GM12878 (cell line): ENCODE measurements at regions not wholly inside any gene's neighbourhood (a gene's known extent, or its start where the extent isn't known, plus 50 kb on each side); places are given as distances from the start of the nearest gene placed in this dataset.

Source experiments
- ATAC-seq: fragments of 200-7000 bp; cut with Tn5 transposase; 3 replicates; pipeline ENCODE4 v1.9.1; 2020; ENCODE audit warnings: mild to moderate bottlenecking, moderate library complexity
- BruUV-seq: library from RNA; stranded (reverse); fragments of 400-500 nt; replicated peaks from 2 replicates; lab custom pipeline; 2021; lab: Mats Ljungman, UMichigan
- CTCF ChIA-PET: fragments of 300-600 bp; sonication (Branson Sonifier 250); formaldehyde crosslinking; extraction: SDS; loops from one replicate; lab custom pipeline; 2021; ENCODE audit warnings: inconsistent platforms; lab: Yijun Ruan, JAX
- POLR2A ChIA-PET: fragments of 350-600 bp; formaldehyde crosslinking; extraction: SDS; loops from one replicate; lab custom pipeline; 2021; ENCODE audit warnings: inconsistent platforms; lab: Charles Lee
- RAD21 ChIA-PET: fragments of 300-600 bp; sonication (Branson Sonifier 250); formaldehyde crosslinking; loops from one replicate; lab custom pipeline; 2023; ENCODE audit warnings: antibody characterized with exemption; ENCODE audit not compliant: unreplicated experiment; lab: Charles Lee
- SMC1A ChIA-PET: fragments of 300-600 bp; sonication (Branson Sonifier 250); formaldehyde crosslinking; loops from one replicate; lab custom pipeline; 2023; ENCODE audit not compliant: unreplicated experiment, uncharacterized antibody; lab: Charles Lee
- DNase-seq: peaks from one replicate; pipeline ENCODE4 v3.0.0-alpha.2; 2011; ENCODE audit warnings: low read depth, low spot score
- FAIRE-seq: peaks from 3 replicates; lab custom pipeline; 2011; peaks lifted over from hg19 to GRCh38; lab: Jason Lieb, UNC
- H2AFZ ChIP-seq: 2 replicates; pipeline ENCODE4 v1.6.0; 2011; ENCODE audit warnings: low read depth, low read length, control low read depth; ENCODE audit not compliant: control insufficient read depth
- H3K27ac ChIP-seq: 2 replicates; pipeline ENCODE4 v1.5.1; 2011; ENCODE audit warnings: control low read depth; ENCODE audit not compliant: control insufficient read depth, insufficient read depth
- H3K27me3 ChIP-seq, 2 experiments: replicated peaks in 1 of 2; 2 replicates each; pipeline versions ENCODE4 v1.6.0 to v1.6.1; 2011; ENCODE audit warnings: low read length in 1 of 2; ENCODE audit not compliant: control insufficient read depth in 2 of 2, insufficient read depth in 2 of 2
- H3K36me3 ChIP-seq, 2 experiments: 2 replicates each; pipeline ENCODE4 v1.5.1; 2011; ENCODE audit warnings: low read length in 1 of 2; ENCODE audit not compliant: control insufficient read depth in 2 of 2, insufficient read depth in 2 of 2
- H3K4me1 ChIP-seq: 2 replicates; pipeline ENCODE4 v1.6.1; 2011; ENCODE audit warnings: mild to moderate bottlenecking, low read length, moderate library complexity, mixed read lengths; ENCODE audit not compliant: control insufficient read depth, insufficient read depth
- H3K4me2 ChIP-seq: 2 replicates; pipeline ENCODE4 v1.6.0; 2011; ENCODE audit warnings: control low read depth; ENCODE audit not compliant: control insufficient read depth, insufficient read depth
- H3K4me3 ChIP-seq: fragments of 200-600 bp; sonication (generic); 2 replicates; pipeline ENCODE4 v1.5.1; 2016
- H3K79me2 ChIP-seq: 2 replicates; pipeline ENCODE4 v1.6.0; 2011; ENCODE audit warnings: low read length; ENCODE audit not compliant: control insufficient read depth, insufficient read depth
- H3K9ac ChIP-seq: 2 replicates; pipeline ENCODE4 v1.8.0; 2011; ENCODE audit warnings: low read length, control low read depth, mixed read lengths; ENCODE audit not compliant: control insufficient read depth, insufficient read depth
- H3K9me3 ChIP-seq: replicated peaks from 3 replicates; pipeline ENCODE4 v1.5.1; 2011; ENCODE audit warnings: mild to moderate bottlenecking, low read length; ENCODE audit not compliant: control insufficient read depth, insufficient read depth
- H4K20me1 ChIP-seq: 2 replicates; pipeline ENCODE4 v1.6.0; 2011; ENCODE audit not compliant: control insufficient read depth, insufficient read depth
- BMI1 ChIP-seq: fragments of 450-650 bp; IDR thresholded peaks from 2 replicates; pipeline ENCODE4 v1.6.1; 2016; ENCODE audit warnings: mild to moderate bottlenecking, moderate library complexity, borderline replicate concordance
- MTA3 ChIP-seq: IDR thresholded peaks from 2 replicates; pipeline ENCODE4 v1.6.1; 2012; ENCODE audit warnings: low read length, inconsistent platforms, borderline replicate concordance
- MYB ChIP-seq: fragments of 150-350 bp; IDR thresholded peaks from 2 replicates; pipeline ENCODE4 v1.6.1; 2014; ENCODE audit warnings: mild to moderate bottlenecking, low read depth, low read length, borderline replicate concordance
- PAX8 ChIP-seq: fragments of 450-650 bp; IDR thresholded peaks from 2 replicates; pipeline ENCODE4 v1.6.1; 2017; ENCODE audit warnings: mild to moderate bottlenecking, moderate library complexity
- RAD51 ChIP-seq: fragments of 450-650 bp; IDR thresholded peaks from 2 replicates; pipeline ENCODE4 v1.6.1; 2016; ENCODE audit warnings: moderate library complexity, mild to moderate bottlenecking, inconsistent platforms
- RBBP5 ChIP-seq: fragments of 200-600 bp; sonication (generic); conservative IDR thresholded peaks from 2 replicates; pipeline ENCODE4 v1.6.1; 2016
- SIX5 ChIP-seq: IDR thresholded peaks from 2 replicates; pipeline ENCODE4 v1.6.1; 2011; ENCODE audit warnings: mild to moderate bottlenecking, low read depth, low read length, moderate library complexity; ENCODE audit not compliant: severe bottlenecking
- WGBS: methylation state at CpG from one replicate; pipeline ENCODE4 v1.1.6; 2016; ENCODE audit warnings: low lambda C conversion rate; ENCODE audit not compliant: insufficient replicate concordance, insufficient coverage; ENCODE audit errors: missing lambda C conversion rate; 5-methylcytosine and 5-hydroxymethylcytosine counted together
- in situ Hi-C: fragments of 300-500 bp; cut with MboI; formaldehyde crosslinking; loops from 9 replicates; pipeline ENCODE4 v1.14.3; 2018; ENCODE audit warnings: mixed read lengths
- intact Hi-C: fragments of 100-400 bp; cut with micrococcal nuclease; formaldehyde crosslinking; loops from one replicate; pipeline ENCODE4 v1.14.2; 2022; ENCODE audit not compliant: unreplicated experiment
- TF ChIP-seq, protein P1 (sequence below): fragments of 450-650 bp; formaldehyde crosslinking; IDR thresholded peaks from 2 replicates; pipeline ENCODE4 v1.4.0; 2022; ENCODE audit warnings: mild to moderate bottlenecking, moderate library complexity

DNA sequence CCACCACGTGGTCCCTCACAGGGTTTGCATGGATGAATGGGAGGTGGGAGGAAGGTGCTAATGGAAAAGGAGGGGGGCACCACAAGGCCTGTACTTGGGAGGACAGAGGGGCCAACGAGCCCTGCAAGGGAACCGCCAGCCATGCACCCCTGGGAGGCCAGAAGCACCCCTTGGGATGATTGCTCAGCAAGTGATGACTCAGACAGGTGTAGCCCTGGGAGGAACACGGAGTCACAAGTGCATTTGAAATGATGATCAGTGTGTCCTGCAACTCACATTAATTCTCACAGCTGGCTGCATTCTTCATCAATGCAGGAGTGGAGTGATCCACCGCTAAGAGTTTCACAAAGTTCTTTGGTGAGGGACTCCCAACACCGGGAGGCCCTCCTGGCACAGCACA lies 82.8 kb upstream of the ZNF254 start:
- ChIA-PET RAD21 (no interaction called here), SMC1A (no interaction called here), CTCF (no interaction called here), POLR2A (no interaction called here)
- H3K4me1 ChIP-seq: no peaks in the 10 kb centered on the region
- no TSS peak for BruUV-seq
- no peak for DNase-seq
- WGBS: 25% methylated on average over 6 of the region's 6 CpGs
- in situ Hi-C loops (no loop called here), intact Hi-C loops (no loop called here)
- no peak overlapping the region for H3K9ac ChIP-seq
- no peaks in the 10 kb centered on the region for H3K27me3 ChIP-seq
- no peak overlapping the region for H3K4me3 ChIP-seq
- FAIRE-seq: no peak
- H3K27ac ChIP-seq: no peak overlapping the region
- no peak overlapping the region for H3K4me2 ChIP-seq
- H3K79me2 ChIP-seq: no peaks in the 10 kb centered on the region
- ATAC-seq: no peak
- H2AFZ ChIP-seq: no peak overlapping the region
- H4K20me1 ChIP-seq: no peaks in the 10 kb centered on the region
- H3K36me3 ChIP-seq: no peaks in the 10 kb centered on the region
- no peaks in the 10 kb centered on the region; the same call in 2 of the 3 replicates for H3K9me3 ChIP-seq
- TF ChIP-seq MYB (no peak), MTA3 (no peak), RBBP5 (no peak), BMI1 (no peak), PAX8 (no peak), RAD51 (no peak), SIX5 (no peak)
- TF ChIP-seq, protein P1, sequence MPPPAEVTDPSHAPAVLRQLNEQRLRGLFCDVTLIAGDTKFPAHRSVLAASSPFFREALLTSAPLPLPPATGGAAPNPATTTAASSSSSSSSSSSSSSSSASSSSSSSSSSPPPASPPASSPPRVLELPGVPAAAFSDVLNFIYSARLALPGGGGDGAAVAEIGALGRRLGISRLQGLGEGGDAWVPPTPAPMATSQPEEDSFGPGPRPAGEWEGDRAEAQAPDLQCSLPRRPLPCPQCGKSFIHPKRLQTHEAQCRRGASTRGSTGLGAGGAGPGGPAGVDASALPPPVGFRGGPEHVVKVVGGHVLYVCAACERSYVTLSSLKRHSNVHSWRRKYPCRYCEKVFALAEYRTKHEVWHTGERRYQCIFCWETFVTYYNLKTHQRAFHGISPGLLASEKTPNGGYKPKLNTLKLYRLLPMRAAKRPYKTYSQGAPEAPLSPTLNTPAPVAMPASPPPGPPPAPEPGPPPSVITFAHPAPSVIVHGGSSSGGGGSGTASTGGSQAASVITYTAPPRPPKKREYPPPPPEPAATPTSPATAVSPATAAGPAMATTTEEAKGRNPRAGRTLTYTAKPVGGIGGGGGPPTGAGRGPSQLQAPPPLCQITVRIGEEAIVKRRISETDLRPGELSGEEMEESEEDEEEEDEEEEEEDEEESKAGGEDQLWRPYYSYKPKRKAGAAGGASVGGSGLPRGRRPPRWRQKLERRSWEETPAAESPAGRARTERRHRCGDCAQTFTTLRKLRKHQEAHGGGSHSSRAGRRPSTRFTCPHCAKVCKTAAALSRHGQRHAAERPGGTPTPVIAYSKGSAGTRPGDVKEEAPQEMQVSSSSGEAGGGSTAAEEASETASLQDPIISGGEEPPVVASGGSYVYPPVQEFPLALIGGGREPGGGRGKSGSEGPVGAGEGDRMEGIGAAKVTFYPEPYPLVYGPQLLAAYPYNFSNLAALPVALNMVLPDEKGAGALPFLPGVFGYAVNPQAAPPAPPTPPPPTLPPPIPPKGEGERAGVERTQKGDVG (CRISPR knock-in tag): no peak
- TF ChIP-seq, all 136 proteins: peak for 0
